ENCODE measurements at regions not wholly inside any gene's neighbourhood (a gene's known extent, or its start where the extent isn't known, plus 50 kb on each side); places are given as distances from the start of the nearest gene placed in this dataset.

DNA sequence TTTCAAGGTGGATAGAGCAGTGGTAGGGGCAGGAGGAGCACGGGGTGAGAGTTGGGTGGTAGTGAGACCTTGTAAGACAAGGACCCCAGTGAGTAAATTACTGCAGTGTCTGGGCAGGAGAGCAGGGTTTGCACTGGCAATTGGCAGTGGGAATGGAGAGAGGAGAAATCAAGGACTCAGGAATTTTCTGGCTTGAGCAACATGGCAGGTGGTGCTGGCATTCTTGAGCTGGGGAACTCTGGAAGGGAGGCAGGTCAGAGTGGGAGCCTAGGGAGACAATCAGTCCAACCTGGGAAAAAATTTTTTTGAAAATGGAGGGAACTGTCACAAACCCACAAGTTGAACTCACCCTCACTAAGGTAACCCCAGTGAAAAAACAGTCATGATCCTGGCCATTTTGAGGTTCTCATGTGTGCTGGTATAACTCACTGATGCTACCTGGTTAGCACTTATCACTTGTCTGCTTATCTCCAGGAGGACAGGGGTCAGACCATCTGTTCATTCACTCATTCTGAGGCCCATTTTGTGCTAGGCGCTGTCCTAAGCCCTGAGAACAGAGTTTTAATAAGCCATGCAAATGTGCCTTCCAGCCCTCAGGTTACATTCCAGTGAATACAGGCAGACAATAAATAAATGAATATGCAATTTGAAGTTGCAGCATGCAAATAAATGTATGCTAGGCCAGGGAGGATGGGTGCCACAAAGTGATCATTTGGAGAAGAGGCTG lies 92.2 kb upstream of the SEC11C start:
- POLR2A ChIA-PET = no interaction called here
- no peaks in the 10 kb centered on the region for H3K36me3 ChIP-seq (replicated peaks in 1 of 2; ENCODE audit: control insufficient read depth in 1 of 2, insufficient read depth in 2 of 2, low read length in 2 of 2)
- no peaks in the 10 kb centered on the region for H3K79me2 ChIP-seq (ENCODE audit: insufficient read depth, low read length)
- H2AFZ ChIP-seq (ENCODE audit: low read length) = no peak overlapping the region
- CTCF ChIA-PET (ENCODE audit: low intra/inter-chr PET ratio, low total read pairs) = no interaction called here
- TF ChIP-seq, protein P1, sequence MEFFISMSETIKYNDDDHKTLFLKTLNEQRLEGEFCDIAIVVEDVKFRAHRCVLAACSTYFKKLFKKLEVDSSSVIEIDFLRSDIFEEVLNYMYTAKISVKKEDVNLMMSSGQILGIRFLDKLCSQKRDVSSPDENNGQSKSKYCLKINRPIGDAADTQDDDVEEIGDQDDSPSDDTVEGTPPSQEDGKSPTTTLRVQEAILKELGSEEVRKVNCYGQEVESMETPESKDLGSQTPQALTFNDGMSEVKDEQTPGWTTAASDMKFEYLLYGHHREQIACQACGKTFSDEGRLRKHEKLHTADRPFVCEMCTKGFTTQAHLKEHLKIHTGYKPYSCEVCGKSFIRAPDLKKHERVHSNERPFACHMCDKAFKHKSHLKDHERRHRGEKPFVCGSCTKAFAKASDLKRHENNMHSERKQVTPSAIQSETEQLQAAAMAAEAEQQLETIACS (CRISPR knock-in tag; IDR thresholded peaks at IDR 0.05) = no peak
- TF ChIP-seq ZNF431 (CRISPR knock-in tag; IDR thresholded peaks at IDR 0.05; ENCODE audit: borderline replicate concordance, low read depth) (no peak), PHF8 (CRISPR knock-in tag; IDR thresholded peaks at IDR 0.05) (no peak), HMG20A (CRISPR knock-in tag; IDR thresholded peaks at IDR 0.05; ENCODE audit: borderline replicate concordance) (no peak), PAX8 (CRISPR knock-in tag; IDR thresholded peaks at IDR 0.05; ENCODE audit: borderline replicate concordance) (no peak), ETV6 (CRISPR knock-in tag; conservative IDR thresholded peaks at IDR 0.05) (no peak)
- TF ChIP-seq, protein P2, sequence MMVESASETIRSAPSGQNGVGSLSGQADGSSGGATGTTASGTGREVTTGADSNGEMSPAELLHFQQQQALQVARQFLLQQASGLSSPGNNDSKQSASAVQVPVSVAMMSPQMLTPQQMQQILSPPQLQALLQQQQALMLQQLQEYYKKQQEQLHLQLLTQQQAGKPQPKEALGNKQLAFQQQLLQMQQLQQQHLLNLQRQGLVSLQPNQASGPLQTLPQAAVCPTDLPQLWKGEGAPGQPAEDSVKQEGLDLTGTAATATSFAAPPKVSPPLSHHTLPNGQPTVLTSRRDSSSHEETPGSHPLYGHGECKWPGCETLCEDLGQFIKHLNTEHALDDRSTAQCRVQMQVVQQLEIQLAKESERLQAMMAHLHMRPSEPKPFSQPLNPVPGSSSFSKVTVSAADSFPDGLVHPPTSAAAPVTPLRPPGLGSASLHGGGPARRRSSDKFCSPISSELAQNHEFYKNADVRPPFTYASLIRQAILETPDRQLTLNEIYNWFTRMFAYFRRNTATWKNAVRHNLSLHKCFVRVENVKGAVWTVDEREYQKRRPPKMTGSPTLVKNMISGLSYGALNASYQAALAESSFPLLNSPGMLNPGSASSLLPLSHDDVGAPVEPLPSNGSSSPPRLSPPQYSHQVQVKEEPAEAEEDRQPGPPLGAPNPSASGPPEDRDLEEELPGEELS (CRISPR knock-in tag; IDR thresholded peaks at IDR 0.05) = no peak
- H4K20me1 ChIP-seq (ENCODE audit: insufficient read depth, low read length) = no peaks in the 10 kb centered on the region
- H3K4me2 ChIP-seq (ENCODE audit: low read depth, low read length) = no peak overlapping the region
- no peaks in the 10 kb centered on the region for H3K4me1 ChIP-seq (ENCODE audit: insufficient read depth, low read length)
- DNase-seq (ENCODE audit: low spot score) (no peak), FAIRE-seq (no peak), ATAC-seq (no peak)
- in situ Hi-C loops (cut with HindIII; ENCODE audit: extremely low pct_ligation_motif_present, low pct_unique_long_range_greater_than_20kb) (no loop called here), intact Hi-C loops (cut with micrococcal nuclease; ENCODE audit: unreplicated experiment) (no loop called here)
- H3K4me3 ChIP-seq (replicated peaks in 1 of 3; ENCODE audit: insufficient read depth in 1 of 3, low read depth in 2 of 3, low read length in 3 of 3) = no peak overlapping the region
- WGBS (ENCODE audit: low lambda C conversion rate) = 0% methylated on average over 2 of the region's 2 CpGs
- H3K9me3 ChIP-seq (ENCODE audit: low read length) = no peaks in the 10 kb centered on the region
- H3K9ac ChIP-seq (ENCODE audit: insufficient read depth, low read depth, low read length) = no peak overlapping the region
- no peak overlapping the region for H3K27ac ChIP-seq (ENCODE audit: extremely low read length, insufficient read depth, low read length)
- H3K27me3 ChIP-seq (ENCODE audit: control insufficient read depth in 1 of 2, insufficient read depth in 2 of 2, low read length in 2 of 2) = peaks cover 2 to 27% of the 10 kb centered on the region in 2 experiments; a peak in 4 of 5 replicates
- no TSS peak for BruUV-seq (replicated peaks)

Data from HepG2 (cell line).